Osteocyte (in vitro differentiated cells): ENCODE measurements at regions not wholly inside any gene's neighbourhood (a gene's known extent, or its start where the extent isn't known, plus 50 kb on each side); places are given as distances from the start of the nearest gene placed in this dataset.

Experiments used
- DNase-seq: peaks from one replicate; pipeline ENCODE4 v3.0.0; 2021; ENCODE audit warnings: mixed read lengths; ENCODE audit not compliant: unreplicated experiment; ENCODE audit errors: extremely low spot score
- H3K27ac Mint-ChIP-seq: one replicate; pipeline ENCODE4 v1.8.0; 2021; ENCODE audit warnings: mild to moderate bottlenecking, mixed read lengths; ENCODE audit not compliant: unreplicated experiment
- H3K27me3 Mint-ChIP-seq: one replicate; pipeline ENCODE4 v1.8.0; 2021; ENCODE audit warnings: mixed read lengths; ENCODE audit not compliant: unreplicated experiment
- H3K36me3 Mint-ChIP-seq: one replicate; pipeline ENCODE4 v1.8.0; 2021; ENCODE audit warnings: mixed read lengths; ENCODE audit not compliant: unreplicated experiment
- H3K4me1 Mint-ChIP-seq: one replicate; pipeline ENCODE4 v1.8.0; 2021; ENCODE audit warnings: mixed read lengths; ENCODE audit not compliant: unreplicated experiment
- H3K4me3 Mint-ChIP-seq: one replicate; pipeline ENCODE4 v1.8.0; 2021; ENCODE audit warnings: mild to moderate bottlenecking, moderate library complexity, mixed read lengths; ENCODE audit not compliant: unreplicated experiment
- H3K9me3 Mint-ChIP-seq: one replicate; pipeline ENCODE4 v1.8.0; 2021; ENCODE audit warnings: mixed read lengths; ENCODE audit not compliant: unreplicated experiment
- CTCF ChIP-seq: fragments of 200-600 bp; sonication (generic); IDR thresholded peaks from 2 replicates; pipeline ENCODE4 v1.5.0; 2021; ENCODE audit warnings: antibody characterized with exemption, mild to moderate bottlenecking, moderate library complexity

GRCh38 chr20:18992418-18992817, 178.8 kb downstream of the SCP2D1 start:
- DNase-seq, result no peak
- H3K27me3 Mint-ChIP-seq, result no peaks in the 10 kb centered on the region
- H3K4me3 Mint-ChIP-seq, result no peak overlapping the region
- peaks cover 32% of the 10 kb centered on the region for H3K9me3 Mint-ChIP-seq
- H3K36me3 Mint-ChIP-seq, result no peaks in the 10 kb centered on the region
- H3K27ac Mint-ChIP-seq, result no peak overlapping the region
- TF ChIP-seq CTCF, result no peak
- H3K4me1 Mint-ChIP-seq, result no peaks in the 10 kb centered on the region

DNA sequence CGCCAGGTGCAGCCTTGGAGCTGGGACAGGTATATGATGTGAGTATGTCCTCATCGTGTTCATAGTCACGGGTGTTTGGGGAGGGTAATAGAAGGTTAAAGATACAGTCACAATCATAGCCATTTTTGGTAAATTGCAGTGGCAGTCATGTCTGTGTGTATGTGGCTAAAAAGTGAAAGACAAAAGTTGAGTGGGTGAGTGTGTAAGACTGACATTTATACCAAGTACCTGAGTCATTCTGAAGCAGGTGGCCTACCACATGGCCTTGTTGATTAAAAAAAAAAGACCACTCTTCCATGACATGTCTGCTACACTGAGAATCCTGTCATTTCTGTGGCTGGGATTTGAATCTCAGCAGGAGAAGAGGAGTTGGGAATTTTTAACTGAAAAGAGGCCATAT, 181.9 kb downstream of the SCP2D1 start:
- no peak overlapping the region for H3K27ac Mint-ChIP-seq
- peaks cover 28% of the 10 kb centered on the region for H3K9me3 Mint-ChIP-seq
- no peak for TF ChIP-seq CTCF
- no peak for DNase-seq
- no peaks in the 10 kb centered on the region for H3K27me3 Mint-ChIP-seq
- H3K4me1 Mint-ChIP-seq, result no peaks in the 10 kb centered on the region
- no peak overlapping the region for H3K4me3 Mint-ChIP-seq
- H3K36me3 Mint-ChIP-seq, result no peaks in the 10 kb centered on the region

- Mint-ChIP-seq H3K4me3 (no peak overlapping the region), H3K36me3 (no peaks in the 10 kb centered on the region)
These were observed 185.5 kb downstream of the SCP2D1 start for GRCh38 chr20:18999086-18999485.

DNA sequence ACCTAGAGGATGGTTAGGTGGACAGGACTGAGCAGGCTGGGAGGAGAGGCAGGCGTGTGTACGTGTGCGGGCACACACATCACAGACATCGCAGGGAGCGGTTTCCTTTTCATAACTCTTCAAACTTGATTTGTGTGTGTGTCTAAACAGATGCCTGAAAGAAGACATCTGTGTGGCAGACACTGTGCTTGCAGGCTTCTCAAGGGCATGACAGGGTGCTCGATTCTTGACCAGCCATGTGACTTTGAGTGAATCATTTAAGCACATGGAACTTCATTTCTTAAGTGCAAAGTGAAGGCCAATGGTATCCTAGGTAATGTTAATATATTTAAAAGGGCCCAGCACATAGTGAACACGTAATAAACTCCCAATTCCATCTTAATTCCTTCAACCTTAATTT, 186.5 kb downstream of the SCP2D1 start:
- H3K9me3 Mint-ChIP-seq, result peaks cover 3% of the 10 kb centered on the region
- H3K4me3 Mint-ChIP-seq, result no peak overlapping the region
- H3K36me3 Mint-ChIP-seq, result no peaks in the 10 kb centered on the region
- no peak for DNase-seq
- TF ChIP-seq CTCF, result no peak
- no peak overlapping the region for H3K27ac Mint-ChIP-seq
- H3K27me3 Mint-ChIP-seq, result no peaks in the 10 kb centered on the region
- H3K4me1 Mint-ChIP-seq, result no peaks in the 10 kb centered on the region

More at GRCh38 chr20:18999086-18999485, 185.5 kb downstream of the SCP2D1 start:
- no peak overlapping the region for H3K27ac Mint-ChIP-seq
- H3K9me3 Mint-ChIP-seq, result peaks cover 8% of the 10 kb centered on the region
- no peaks in the 10 kb centered on the region for H3K27me3 Mint-ChIP-seq
- no peaks in the 10 kb centered on the region for H3K4me1 Mint-ChIP-seq
- no peak for TF ChIP-seq CTCF
- DNase-seq, result no peak

DNA sequence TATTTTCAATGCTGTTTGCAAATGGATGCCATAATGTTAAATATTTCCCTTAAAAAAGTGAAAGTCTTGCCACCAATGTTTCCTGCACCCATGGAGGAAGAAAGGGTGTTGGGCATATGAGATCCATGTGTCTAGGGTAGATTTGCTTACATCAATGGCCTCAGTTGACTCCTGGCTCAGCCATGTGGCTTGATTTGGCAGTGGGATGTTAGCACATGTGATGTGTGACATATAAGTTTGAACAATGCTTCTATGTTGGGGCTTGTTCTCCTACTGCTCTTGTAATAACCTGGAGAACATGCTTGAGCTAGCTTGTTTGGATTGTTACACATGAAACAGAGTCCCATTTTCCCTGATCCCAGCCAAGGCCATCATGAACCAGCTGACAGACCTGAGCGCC, 187.6 kb downstream of the SCP2D1 start:
- H3K27ac Mint-ChIP-seq, result no peak overlapping the region
- no peak overlapping the region for H3K4me3 Mint-ChIP-seq
- DNase-seq, result no peak
- no peaks in the 10 kb centered on the region for H3K4me1 Mint-ChIP-seq
- no peak for TF ChIP-seq CTCF
- H3K27me3 Mint-ChIP-seq, result no peaks in the 10 kb centered on the region
- H3K36me3 Mint-ChIP-seq, result no peaks in the 10 kb centered on the region
- peaks cover 2% of the 10 kb centered on the region for H3K9me3 Mint-ChIP-seq
